Activated naive CD8-positive, alpha-beta T cell treated with anti-CD3 and anti-CD28 coated beads, Interleukin-2, amount 50 U/mL, for 24 hours (primary cell): ENCODE measurements at regions not wholly inside any gene's neighbourhood (a gene's known extent, or its start where the extent isn't known, plus 50 kb on each side); places are given as distances from the start of the nearest gene placed in this dataset.

Experiments
- ATAC-seq: fragments of 150-1000 bp; cut with Tn5 transposase; one replicate; pipeline ENCODE4 v1.10.0; 2021
- DNase-seq: peaks from one replicate; pipeline ENCODE4 v3.0.0; 2021
- H3K27ac Mint-ChIP-seq: one replicate; pipeline ENCODE4 v1.8.0; 2021; ENCODE audit warnings: mild to moderate bottlenecking, mixed read lengths
- H3K27me3 Mint-ChIP-seq: one replicate; pipeline ENCODE4 v1.8.0; 2021; ENCODE audit warnings: mixed read lengths
- H3K36me3 Mint-ChIP-seq: one replicate; pipeline ENCODE4 v1.8.0; 2021; ENCODE audit warnings: low read depth, mixed read lengths
- H3K4me1 Mint-ChIP-seq: one replicate; pipeline ENCODE4 v1.8.0; 2021; ENCODE audit warnings: mixed read lengths
- H3K4me3 Mint-ChIP-seq: one replicate; pipeline ENCODE4 v1.8.0; 2021; ENCODE audit warnings: mild to moderate bottlenecking, moderate library complexity, mixed read lengths
- H3K9me3 Mint-ChIP-seq: one replicate; pipeline ENCODE4 v1.8.0; 2021; ENCODE audit warnings: mixed read lengths

DNA sequence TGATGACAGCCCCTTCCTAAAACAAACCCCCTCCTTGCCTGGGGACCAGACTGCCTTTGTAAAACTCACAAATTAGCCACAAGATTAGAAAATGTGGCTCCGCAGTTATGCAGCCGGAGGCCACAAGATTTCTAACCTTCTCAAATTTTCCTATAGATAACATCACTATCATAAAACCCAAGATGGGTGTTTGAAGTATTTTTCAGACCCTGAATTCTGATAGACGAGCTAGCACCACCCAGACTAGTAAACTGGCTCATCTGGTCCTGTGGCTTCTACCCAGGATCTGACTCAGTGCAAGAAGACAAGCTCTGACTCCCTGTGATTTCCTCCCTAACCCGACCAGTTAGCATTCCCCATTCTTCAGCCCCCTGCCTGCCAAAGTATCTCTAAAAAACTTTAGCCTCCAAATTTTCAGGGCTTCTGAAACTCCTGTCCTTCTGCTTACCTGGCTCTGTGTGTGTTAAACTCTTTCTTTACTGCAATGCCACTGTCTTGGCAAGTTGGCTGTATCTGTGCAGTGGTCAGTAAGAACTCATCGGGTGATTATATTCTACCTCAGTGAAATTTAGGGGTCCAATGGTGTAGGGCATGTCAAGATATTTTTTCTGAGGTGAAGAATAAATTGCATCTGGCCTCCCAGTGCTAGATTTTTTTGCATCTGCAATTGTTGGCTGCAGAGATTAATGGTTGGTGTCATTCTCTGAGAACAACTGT, 102.1 kb downstream of the S1PR1 start:
- DNase-seq = peak; percentile 29
- Mint-ChIP-seq H3K27me3 (peaks cover 2% of the 10 kb centered on the region), H3K27ac (peak overlapping the region; percentile 67), H3K9me3 (peaks cover 11% of the 10 kb centered on the region), H3K36me3 (no peaks in the 10 kb centered on the region), H3K4me1 (peaks cover 20% of the 10 kb centered on the region), H3K4me3 (no peak overlapping the region)
- ATAC-seq = peak; percentile 100

- DNase-seq (no peak), ATAC-seq (no peak)
- no peaks in the 10 kb centered on the region for H3K27me3 Mint-ChIP-seq
- peaks cover 8% of the 10 kb centered on the region for H3K9me3 Mint-ChIP-seq
- no peak overlapping the region for H3K27ac Mint-ChIP-seq
- H3K4me3 Mint-ChIP-seq = no peak overlapping the region
- peaks cover 25% of the 10 kb centered on the region for H3K4me1 Mint-ChIP-seq
- H3K36me3 Mint-ChIP-seq = no peaks in the 10 kb centered on the region
Observed at GRCh38 chr1:101344745-101345144, 107.9 kb downstream of the S1PR1 start.

DNA sequence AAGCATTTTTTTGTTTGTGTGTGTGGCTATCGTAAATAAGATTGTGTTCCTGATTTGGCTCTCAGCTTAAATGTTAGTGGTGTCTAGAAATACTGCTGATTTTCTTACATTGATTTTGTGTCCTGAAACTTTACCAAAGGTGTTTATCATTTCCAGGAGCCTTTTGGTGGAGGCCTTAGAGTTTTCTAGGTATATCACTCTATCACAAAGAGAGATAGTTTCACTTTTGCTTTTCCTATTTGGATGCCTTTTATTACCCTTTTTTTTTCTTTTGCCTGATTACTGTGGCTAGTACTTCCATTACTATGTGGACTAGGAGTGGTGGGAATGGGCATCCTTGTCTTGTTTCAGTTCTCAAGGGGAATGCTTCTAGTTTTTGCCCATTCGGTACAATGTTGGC, 109.6 kb downstream of the S1PR1 start:
- no peak for ATAC-seq
- Mint-ChIP-seq H3K36me3 (no peaks in the 10 kb centered on the region), H3K4me1 (peaks cover 25% of the 10 kb centered on the region), H3K27ac (no peak overlapping the region), H3K4me3 (peak overlapping the region; percentile 37), H3K27me3 (no peaks in the 10 kb centered on the region), H3K9me3 (peaks cover 8% of the 10 kb centered on the region)
- no peak for DNase-seq

GRCh38 chr1:101356013-101356412, 119.2 kb downstream of the S1PR1 start:
- Mint-ChIP-seq H3K36me3 (no peaks in the 10 kb centered on the region), H3K27me3 (peaks cover 2% of the 10 kb centered on the region), H3K9me3 (no peaks in the 10 kb centered on the region), H3K27ac (no peak overlapping the region), H3K4me3 (no peak overlapping the region), H3K4me1 (peaks cover 14% of the 10 kb centered on the region)
- ATAC-seq = no peak
- DNase-seq = no peak

DNA sequence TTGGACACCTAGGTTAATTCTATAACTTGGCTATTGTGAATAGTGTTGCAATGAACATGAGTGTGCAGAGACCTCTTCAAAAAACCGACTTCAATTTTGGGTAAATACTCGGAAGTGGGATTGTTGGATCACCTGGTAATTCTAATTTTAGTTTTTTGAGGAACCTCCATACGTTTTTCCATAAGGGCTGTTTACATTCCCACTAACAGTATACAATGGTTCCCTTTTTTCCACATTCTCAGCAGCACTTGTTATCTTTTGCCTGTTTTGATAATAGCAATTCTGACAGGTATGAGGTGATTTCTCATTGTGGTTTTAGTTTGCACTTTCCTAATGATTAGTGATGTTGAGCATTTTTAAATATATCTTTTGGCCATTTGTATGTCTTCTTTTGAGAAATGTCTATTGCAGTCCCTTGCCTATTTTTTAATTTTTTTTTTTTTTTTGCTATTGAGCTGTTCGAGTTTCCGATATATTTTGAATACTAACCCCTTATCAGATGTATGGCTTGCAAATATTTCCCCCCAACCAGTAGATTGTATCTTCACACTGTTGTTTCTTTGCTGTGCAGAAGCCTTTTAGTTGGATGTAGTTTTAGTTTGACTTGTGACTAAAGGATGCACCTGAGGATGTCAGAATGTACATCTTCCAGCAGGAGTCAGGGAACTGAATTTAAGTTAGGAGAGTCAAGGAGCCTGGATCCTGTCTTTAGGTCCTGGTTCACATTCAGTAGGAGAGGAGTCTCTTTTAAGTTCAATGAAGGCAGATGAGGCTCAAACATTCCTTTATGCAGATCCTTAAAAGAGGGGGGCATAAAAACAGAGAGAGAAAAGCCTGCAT, 120.0 kb downstream of the S1PR1 start:
- Mint-ChIP-seq H3K4me1 (peaks cover 13% of the 10 kb centered on the region), H3K4me3 (no peak overlapping the region), H3K27ac (no peak overlapping the region), H3K27me3 (peaks cover 2% of the 10 kb centered on the region), H3K9me3 (no peaks in the 10 kb centered on the region), H3K36me3 (no peaks in the 10 kb centered on the region)
- DNase-seq = no peak
- ATAC-seq = no peak

GRCh38 chr1:101357444-101357986, 120.7 kb downstream of the S1PR1 start:
- H3K9me3 Mint-ChIP-seq = no peaks in the 10 kb centered on the region
- H3K4me1 Mint-ChIP-seq = peaks cover 13% of the 10 kb centered on the region
- no peak overlapping the region for H3K4me3 Mint-ChIP-seq
- H3K27ac Mint-ChIP-seq = peak overlapping the region; percentile 77
- ATAC-seq = peak; percentile 99
- peaks cover 2% of the 10 kb centered on the region for H3K27me3 Mint-ChIP-seq
- peak; percentile 70 for DNase-seq
- H3K36me3 Mint-ChIP-seq = no peaks in the 10 kb centered on the region

DNA sequence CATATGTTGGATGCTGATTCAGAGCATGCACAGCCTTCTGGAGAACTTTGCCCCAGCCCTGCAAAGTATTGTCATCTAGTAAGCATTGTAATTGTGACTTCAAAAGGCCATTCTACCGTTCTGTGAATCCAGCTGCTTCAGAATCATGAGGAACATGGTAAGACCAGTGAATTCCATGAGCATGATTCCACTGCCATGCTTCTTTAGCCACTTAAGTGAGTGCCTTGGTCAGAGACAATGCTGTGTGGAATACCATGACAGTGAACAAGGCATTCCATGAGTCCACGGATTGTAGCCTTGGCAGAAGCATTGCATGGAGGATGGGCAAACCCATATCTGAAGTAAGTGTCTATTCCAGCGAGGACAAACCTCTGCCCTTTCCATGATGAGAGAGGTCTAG, 123.7 kb downstream of the S1PR1 start:
- Mint-ChIP-seq H3K27me3 (peaks cover 2% of the 10 kb centered on the region), H3K27ac (no peak overlapping the region), H3K4me1 (peaks cover 8% of the 10 kb centered on the region), H3K36me3 (no peaks in the 10 kb centered on the region), H3K9me3 (no peaks in the 10 kb centered on the region), H3K4me3 (no peak overlapping the region)
- DNase-seq (no peak), ATAC-seq (no peak)

DNA sequence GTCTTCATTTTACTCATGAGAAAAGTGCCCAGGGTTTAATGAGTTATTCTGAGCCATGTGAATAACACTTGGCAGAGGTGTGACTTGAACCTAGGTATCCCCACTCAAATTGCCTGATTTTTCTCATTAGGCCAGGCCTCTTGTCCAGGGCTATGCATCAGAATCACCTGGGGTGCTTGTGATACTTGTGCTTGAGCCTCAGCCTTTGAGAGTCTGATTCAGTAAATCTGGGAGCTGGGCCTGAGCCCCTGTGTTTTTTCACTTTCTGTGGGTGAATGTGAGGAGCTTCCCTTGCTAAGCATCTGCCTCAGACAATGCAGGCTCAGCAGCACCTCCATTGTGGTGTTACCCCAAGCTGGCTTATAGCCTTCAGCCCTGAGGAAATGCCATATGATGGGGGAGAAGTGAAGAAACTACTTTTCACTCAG, 127.1 kb downstream of the S1PR1 start:
- H3K4me1 Mint-ChIP-seq = peaks cover 1% of the 10 kb centered on the region
- no peaks in the 10 kb centered on the region for H3K36me3 Mint-ChIP-seq
- no peak overlapping the region for H3K27ac Mint-ChIP-seq
- DNase-seq (no peak), ATAC-seq (no peak)
- H3K4me3 Mint-ChIP-seq = no peak overlapping the region
- no peaks in the 10 kb centered on the region for H3K27me3 Mint-ChIP-seq
- no peaks in the 10 kb centered on the region for H3K9me3 Mint-ChIP-seq

DNA sequence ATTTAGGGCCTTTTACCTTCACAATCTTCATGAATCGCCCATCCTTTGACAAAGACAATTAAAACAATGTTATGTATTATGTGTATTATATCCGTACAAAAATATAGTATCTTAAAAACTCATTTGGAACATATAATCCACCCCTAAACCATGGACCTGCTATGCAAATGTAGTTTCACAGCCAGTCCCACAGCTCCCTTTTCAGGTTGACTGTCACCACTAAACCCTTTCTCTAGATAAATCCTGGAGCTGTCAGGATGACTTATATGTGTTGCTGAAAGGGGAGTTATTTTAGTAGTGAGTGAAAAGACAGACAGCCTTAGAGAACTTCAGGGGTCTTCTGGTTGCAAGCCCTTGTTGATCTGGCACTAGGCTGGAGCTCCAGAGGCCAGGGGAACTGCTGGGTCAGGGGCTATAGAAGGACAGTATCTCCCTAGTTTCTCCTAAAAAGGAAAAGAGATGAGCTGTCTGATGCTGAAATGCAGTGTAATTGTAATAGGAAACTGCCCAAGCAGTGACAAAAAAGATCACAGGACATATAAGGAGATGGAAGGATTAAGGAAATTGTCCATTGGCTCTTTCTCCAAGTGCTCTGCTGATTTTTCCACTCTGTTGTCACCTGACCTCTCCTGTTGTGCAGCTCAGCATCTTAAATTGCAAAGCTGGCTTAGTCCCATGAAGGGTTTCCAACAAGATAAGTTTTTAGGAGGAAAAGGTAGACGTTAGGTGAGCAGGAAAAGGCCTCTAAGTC, 127.7 kb downstream of the S1PR1 start:
- no peak for DNase-seq
- no peak overlapping the region for H3K27ac Mint-ChIP-seq
- ATAC-seq = no peak
- no peak overlapping the region for H3K4me3 Mint-ChIP-seq
- peaks cover 1% of the 10 kb centered on the region for H3K4me1 Mint-ChIP-seq
- H3K9me3 Mint-ChIP-seq = no peaks in the 10 kb centered on the region
- no peaks in the 10 kb centered on the region for H3K27me3 Mint-ChIP-seq
- H3K36me3 Mint-ChIP-seq = no peaks in the 10 kb centered on the region

GRCh38 chr1:101365186-101365585, 128.4 kb downstream of the S1PR1 start:
- Mint-ChIP-seq H3K4me3 (no peak overlapping the region), H3K4me1 (peaks cover 1% of the 10 kb centered on the region), H3K9me3 (no peaks in the 10 kb centered on the region), H3K27me3 (no peaks in the 10 kb centered on the region), H3K36me3 (no peaks in the 10 kb centered on the region), H3K27ac (no peak overlapping the region)
- no peak for DNase-seq
- ATAC-seq = no peak

- ATAC-seq (no peak), DNase-seq (no peak)
- H3K4me1 Mint-ChIP-seq = peaks cover 4% of the 10 kb centered on the region
- H3K36me3 Mint-ChIP-seq = no peaks in the 10 kb centered on the region
- H3K27ac Mint-ChIP-seq = no peak overlapping the region
- no peaks in the 10 kb centered on the region for H3K27me3 Mint-ChIP-seq
- no peaks in the 10 kb centered on the region for H3K9me3 Mint-ChIP-seq
- H3K4me3 Mint-ChIP-seq = no peak overlapping the region
Observed at GRCh38 chr1:101365878-101366277, 129.1 kb downstream of the S1PR1 start.

DNA sequence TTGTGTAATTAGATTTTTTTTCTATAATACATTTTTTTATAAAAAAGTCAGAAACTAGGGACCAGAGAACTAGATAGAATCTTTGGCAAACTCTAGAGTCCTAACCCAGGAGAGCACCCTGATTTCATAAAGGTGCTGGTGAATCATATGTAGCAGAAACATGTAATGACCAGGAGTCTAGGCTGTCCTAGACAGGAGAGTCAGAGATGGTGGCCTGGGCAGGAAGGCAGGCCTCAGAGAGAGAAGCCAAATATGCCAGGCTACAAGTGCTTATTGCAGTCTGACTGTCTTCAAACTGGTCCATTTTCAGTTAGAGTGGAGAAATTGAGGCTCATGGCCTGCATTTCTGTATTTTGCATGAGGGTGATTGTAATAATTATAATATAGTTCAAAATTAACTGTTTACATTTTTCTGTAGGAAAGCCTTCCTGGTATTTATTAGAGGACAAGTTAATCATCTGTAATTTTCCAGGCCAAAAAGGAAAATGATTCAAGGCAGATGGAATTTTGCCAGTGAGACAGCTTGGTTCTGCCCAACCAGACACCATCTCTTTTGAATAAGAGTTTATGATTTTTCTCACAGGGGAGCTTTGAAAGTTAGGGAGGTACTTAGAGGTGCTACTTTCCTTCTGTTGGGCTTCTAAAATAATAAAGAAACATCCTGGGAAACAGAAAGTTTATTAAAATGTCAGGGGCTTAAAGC, 129.8 kb downstream of the S1PR1 start:
- Mint-ChIP-seq H3K27ac (no peak overlapping the region), H3K9me3 (no peaks in the 10 kb centered on the region), H3K36me3 (no peaks in the 10 kb centered on the region), H3K4me3 (no peak overlapping the region), H3K4me1 (peaks cover 12% of the 10 kb centered on the region), H3K27me3 (no peaks in the 10 kb centered on the region)
- ATAC-seq (no peak), DNase-seq (no peak)

GRCh38 chr1:101367630-101368029, 130.8 kb downstream of the S1PR1 start:
- no peak for ATAC-seq
- Mint-ChIP-seq H3K4me1 (peaks cover 13% of the 10 kb centered on the region), H3K27me3 (no peaks in the 10 kb centered on the region), H3K9me3 (peaks cover 3% of the 10 kb centered on the region), H3K36me3 (peaks cover 1% of the 10 kb centered on the region), H3K27ac (no peak overlapping the region), H3K4me3 (no peak overlapping the region)
- no peak for DNase-seq

- peaks cover 2% of the 10 kb centered on the region for H3K36me3 Mint-ChIP-seq
- H3K4me3 Mint-ChIP-seq = no peak overlapping the region
- ATAC-seq (no peak), DNase-seq (no peak)
- H3K9me3 Mint-ChIP-seq = peaks cover 4% of the 10 kb centered on the region
- H3K4me1 Mint-ChIP-seq = peaks cover 13% of the 10 kb centered on the region
- H3K27me3 Mint-ChIP-seq = no peaks in the 10 kb centered on the region
- H3K27ac Mint-ChIP-seq = no peak overlapping the region
Observed at GRCh38 chr1:101370488-101370887, 133.7 kb downstream of the S1PR1 start.
